ENCODE measurements at regions not wholly inside any gene's neighbourhood (a gene's known extent, or its start where the extent isn't known, plus 50 kb on each side); places are given as distances from the start of the nearest gene placed in this dataset.

DNA sequence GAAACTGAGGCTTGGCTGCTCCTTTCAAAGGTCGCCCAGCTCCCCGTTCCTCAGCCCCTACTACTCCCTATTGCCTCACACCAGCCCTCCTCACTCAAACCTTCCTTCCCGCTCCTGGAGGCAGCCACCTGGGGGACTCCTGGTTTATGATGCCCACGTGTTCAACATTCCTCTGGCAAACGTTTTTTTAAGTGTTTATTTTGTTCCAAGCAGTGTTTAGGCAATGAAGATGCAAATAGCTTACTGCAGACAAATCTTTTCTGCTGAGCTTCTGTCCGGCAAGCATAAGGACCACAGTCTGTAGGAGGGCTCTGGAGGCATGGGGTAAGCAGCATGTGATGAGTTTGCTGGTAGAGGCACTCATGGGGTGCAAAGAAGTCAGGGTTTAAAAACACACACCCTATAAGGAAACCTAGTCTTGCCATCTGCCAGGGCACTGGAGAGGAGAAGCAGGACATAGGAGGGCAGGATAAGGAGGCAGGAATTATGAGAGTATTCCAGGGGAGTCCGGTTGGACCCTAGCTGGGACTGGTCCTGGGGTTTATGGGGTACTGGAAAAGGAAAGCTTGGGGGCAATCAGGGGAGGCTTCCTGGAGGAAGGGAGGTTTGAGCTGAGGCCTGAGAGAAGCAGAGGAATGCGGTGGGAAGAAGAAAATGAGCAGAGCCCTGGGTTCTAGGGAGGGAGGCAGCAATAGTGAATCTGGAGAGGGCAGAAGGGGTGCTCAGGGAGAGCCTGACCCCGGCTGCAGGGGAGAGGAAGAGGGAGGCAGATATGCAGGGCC is 123.3 kb downstream of the NCOR2 start:
- DNase-seq (ENCODE audit: low read depth), result no peak

DNA sequence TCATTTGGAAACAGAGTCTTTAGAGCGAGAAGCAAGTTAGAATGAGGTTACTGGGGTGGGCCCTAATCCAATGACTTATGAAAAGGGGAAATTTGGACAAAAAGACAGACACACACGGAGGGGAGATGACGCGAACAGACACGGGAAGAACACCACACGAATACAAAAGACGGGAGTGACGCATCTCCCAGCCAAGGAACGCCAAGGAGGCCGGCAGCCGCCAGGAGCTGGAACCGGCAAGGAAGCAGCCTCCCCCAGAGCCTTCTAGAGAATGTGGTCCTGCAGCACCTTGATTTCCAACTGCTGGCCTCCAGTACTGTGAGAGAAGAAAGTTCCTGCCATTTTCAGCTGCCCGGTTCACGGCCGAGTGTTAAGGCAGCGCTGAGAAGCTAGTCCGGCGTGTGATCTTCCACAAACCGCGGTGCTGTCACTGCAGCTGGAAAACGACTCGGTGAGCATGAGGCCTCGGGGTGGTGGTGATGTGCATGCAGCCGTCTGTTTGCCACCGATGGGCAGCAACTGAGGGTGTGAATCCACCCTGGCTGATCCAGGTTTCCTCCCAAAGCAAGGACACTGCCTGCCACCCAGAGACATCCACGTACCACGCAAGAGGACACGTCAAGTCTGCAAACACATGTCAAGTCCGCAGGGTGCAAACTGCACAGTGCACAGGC is 124.5 kb downstream of the NCOR2 start:
- DNase-seq (ENCODE audit: low read depth), result no peak

DNA sequence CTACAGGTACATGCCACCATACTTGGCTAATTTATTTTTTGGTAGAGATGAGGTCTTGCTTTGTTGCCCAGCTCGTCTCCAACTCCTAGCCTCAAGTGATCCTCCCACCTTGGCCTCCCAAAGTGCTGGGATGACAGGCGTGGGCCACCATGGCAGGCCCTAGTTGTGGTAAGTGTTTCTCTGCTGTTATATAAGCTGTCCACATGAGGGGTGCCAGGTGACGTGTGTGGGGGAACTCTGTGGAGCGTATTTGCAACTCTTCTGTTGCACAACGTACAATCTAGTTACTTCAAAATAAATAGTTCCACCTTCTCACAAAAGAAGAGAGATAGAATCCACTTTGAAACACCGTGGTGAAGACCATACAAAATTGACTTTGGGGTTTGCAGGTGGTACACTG is 125.1 kb downstream of the NCOR2 start:
- DNase-seq (ENCODE audit: low read depth), result no peak

DNA sequence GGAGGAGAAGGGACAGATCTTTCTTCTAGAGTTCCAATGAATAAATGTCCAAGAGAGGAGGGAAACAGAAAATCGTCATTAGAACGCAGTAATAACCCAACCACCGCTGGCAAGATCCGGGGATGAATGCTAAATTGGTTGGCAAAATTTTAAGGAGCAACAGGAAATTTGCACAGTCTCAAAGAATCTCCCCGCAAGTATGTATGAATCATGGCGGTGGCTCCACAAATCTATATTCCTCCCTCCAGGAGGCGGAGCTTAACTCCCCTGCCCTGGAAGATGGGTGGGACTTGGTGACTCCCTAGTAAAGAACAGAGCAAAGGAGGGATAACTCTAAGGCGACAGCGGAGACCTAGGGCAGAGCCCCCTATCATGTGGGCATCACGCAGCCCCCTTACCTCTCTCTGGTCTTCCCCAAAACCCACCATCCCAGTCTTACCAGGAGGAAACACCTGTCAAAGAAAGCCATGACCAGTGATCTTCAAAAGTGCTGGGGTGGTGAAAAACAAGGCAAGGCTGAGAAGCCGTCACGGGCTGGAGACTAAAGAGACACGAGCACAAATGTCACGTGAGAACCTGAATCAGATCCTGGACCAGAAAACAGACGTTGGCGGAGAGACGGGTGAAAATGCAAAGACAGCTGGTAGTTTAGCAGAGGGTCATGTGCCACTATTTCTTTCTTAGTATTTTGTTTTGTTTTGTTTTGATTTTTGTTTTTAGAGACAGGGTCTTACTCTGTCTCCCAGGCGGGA is 125.8 kb downstream of the NCOR2 start:
- DNase-seq (ENCODE audit: low read depth), result no peak

GRCh38 chr12:124440841-124441381 is 126.5 kb downstream of the NCOR2 start:
- DNase-seq (ENCODE audit: low read depth), result no peak

- no peak for DNase-seq (ENCODE audit: low read depth)
These were observed 127.3 kb downstream of the NCOR2 start for GRCh38 chr12:124440031-124440626.

DNA sequence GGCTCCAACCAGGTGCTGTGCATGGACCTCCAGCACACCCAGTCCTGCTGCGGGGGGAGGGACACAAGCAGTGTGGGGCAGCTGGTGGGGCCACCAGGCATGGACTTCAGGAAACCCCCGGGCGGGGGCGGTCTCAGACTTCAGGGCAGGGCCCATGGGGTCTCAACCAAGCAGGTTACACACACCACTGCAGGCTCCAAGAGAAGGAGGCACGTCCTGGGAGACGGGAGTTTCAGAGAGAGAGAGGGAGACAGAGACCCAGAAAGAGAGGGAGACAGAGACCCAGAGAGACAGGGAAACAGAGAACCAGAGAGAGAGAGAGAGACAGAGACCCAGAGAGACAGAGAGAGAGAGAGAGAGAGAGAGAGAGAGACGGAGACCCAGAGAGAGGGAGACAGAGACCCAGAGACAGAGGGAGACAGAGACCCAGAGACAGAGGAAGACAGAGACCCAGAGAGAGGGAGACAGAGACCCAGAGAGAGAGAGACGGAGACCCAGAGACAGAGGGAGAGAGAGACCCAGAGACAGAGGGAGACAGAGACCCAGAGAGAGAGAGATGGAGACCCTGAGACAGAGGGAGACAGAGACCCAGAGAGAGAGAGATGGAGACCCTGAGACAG is 128.9 kb downstream of the NCOR2 start:
- DNase-seq (ENCODE audit: low read depth), result no peak

- no peak for DNase-seq (ENCODE audit: low read depth)
These were observed 129.6 kb downstream of the NCOR2 start for GRCh38 chr12:124437617-124438436.

DNA sequence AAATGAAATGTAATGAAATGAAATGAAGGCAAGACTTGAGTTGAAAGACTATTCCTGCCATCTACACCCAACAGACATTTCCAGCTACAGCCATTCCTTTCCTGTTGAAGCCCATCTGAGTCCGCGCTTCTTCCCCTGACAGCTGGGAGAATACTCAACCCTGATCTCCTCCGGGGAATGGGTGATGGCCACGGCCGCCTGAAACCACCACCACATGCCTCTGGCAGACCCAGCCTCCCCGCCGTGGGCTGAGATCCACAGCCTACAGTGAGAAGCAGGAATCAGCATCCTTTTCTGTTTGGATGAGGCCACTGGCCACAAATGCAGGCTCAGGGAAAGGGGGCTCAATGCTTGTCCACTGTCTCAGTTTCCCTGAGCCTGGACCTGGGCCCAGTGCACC is 130.3 kb downstream of the NCOR2 start:
- DNase-seq (ENCODE audit: low read depth), result no peak

DNA sequence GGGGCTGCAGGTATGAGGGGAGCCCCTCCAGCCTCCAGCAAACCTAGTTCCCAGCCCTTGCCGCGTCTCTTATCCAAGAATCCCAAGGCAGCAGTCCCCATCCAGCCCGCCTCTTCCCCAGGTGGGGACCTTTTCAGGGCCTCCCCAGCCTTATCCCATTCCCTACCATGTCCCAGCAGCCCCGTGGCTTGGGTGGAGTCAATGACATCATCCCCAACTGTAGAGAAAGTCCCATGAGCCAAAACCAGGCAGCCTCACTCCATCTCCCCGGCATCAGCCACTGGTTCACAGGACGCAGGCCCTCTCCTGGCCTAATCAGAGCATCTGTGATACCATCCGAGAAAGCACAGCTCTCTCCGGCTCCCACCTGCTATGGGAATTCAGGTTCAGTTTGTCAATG is 131.0 kb downstream of the NCOR2 start:
- no peak for DNase-seq (ENCODE audit: low read depth)

- no peak for DNase-seq (ENCODE audit: low read depth)
These were observed 131.5 kb downstream of the NCOR2 start for GRCh38 chr12:124435806-124436345.

DNA sequence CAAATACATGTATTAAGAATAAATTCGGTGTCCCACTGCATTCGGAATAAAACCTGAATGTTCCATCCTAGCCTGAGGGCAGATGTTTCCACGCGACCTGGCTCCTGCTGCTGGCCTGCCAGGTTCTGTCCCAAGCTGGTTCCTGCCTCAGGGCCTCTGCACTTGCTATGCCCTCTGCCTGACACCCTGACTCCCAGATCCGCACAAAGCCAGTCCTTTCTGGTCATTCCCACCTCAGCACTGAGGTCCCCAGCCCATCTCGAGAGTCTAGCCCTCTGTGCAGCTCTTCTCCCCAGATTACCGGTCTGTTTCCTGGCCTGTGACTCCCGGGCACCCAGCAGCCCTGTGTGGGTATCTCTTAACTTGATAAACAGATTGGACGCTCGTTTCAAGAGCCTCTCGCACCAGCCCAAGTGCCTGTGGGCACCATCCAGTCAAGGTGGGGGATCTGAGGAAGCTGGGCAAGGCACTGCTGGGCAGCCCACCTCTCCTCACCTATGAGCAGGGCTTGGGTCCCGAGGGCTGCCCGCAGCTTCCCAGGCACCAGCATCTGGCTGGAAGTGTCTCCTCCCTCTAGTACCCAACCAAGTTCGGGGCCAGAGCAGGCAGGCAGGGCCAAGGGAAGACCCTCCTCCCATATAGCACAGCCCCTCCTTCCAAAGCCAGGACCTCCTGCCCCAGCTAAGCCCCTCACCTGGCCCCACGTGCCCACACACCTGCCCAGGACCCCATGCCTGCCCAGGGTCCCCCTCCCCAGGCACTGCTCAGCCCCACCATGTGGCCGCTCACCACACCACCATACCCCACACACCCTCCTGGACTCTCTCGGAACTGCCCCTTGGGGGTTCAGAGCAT is 132.2 kb downstream of the NCOR2 start:
- no peak for DNase-seq (ENCODE audit: low read depth)

GRCh38 chr12:124434354-124434753 is 133.1 kb downstream of the NCOR2 start:
- no peak for DNase-seq (ENCODE audit: low read depth)

- DNase-seq (ENCODE audit: low read depth), result no peak
These were observed 133.5 kb downstream of the NCOR2 start for GRCh38 chr12:124433879-124434278.

DNA sequence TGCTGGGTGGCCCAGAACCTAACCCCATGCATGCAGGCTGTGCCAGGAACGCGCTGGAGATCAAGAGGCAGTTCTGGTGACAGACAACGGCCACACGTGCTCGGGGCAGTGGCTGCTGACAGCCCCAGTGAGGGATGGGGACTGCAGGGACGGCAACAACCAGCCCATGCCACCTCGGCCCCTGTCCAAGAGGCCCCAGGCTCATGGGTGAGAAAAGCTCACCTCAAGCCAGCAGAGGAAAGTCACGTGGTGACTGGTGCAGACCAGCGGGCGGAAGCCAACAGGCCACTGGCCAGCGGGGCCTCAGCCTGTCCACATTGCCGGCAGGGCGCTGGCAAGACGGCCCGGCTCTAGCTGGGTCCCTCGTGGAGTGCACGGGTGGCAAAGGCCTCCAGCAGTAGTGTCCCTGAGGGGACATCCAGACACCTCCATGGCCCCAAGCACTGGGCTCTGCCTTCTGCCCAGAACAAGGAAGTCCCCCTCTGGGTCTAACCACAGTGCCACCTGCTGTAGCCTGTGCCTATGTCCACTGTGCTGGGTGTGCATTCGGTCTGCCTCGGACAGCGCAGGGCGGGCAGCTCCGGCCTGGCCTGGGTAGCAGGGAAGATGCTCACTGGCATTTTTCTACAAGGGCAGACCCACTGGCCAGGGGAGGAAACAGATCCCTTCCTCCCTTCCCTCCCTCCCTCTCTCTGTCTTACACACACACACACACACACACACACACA is 134.1 kb downstream of the NCOR2 start:
- DNase-seq (ENCODE audit: low read depth), result no peak

- DNase-seq (ENCODE audit: low read depth), result no peak
These were observed 135.0 kb downstream of the NCOR2 start for GRCh38 chr12:124432376-124432775.

DNA sequence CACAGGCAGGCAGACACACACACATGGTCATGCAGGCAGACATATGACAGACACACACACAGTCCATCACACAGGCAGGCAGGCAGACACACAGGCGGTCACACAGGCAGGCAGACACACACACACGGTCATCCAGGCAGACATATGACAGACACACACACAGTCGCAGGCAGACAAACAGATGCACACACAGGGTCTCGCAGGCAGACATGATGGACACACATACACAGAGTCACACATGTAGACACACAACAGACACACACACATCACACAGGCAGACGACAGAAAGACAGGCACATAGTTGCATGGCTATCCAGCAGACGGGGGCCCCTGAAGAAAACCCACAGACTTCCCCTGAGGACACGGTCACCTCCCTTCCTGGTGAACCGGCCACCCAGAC is 135.4 kb downstream of the NCOR2 start:
- no peak for DNase-seq (ENCODE audit: low read depth)

- no peak for DNase-seq (ENCODE audit: low read depth)
These were observed 135.6 kb downstream of the RFLNA start for GRCh38 chr12:124430491-124430890.

DNA sequence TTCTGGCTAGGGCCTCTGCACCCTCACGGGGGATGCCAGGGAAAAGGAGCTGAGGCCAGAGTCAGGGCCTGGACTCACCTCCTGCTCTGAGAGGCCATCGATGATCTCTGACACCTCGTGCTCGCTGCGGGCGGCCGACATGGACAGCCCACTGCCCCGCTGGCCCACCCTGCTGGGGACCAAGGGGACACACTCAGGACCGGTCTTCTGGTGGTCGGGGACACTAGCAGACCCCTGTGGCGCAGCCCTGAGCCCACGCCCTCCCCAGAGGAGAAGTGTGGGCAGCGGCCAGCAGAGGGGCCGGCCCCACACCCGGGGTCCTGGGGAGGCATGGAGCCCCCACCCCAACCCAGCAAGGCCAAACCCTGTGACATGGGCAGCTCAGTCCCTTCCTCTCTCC is 134.6 kb downstream of the RFLNA start:
- no peak for DNase-seq (ENCODE audit: low read depth)
